Esophagus squamous epithelium (tissue), 4 donors: ENCODE measurements at regions not wholly inside any gene's neighbourhood (a gene's known extent, or its start where the extent isn't known, plus 50 kb on each side); places are given as distances from the start of the nearest gene placed in this dataset.

ENCODE experiments used
- CTCF ChIP-seq, 6 experiments: fragments of 450-650 bp in 4 of 6; fragments of 200-600 bp in 2 of 6; sonication (generic) in 2 of 6; IDR thresholded peaks; one replicate each; pipeline ENCODE4 v1.5.1; 2016 to 2019; ENCODE audit warnings: antibody characterized with exemption in 6 of 6, mild to moderate bottlenecking in 4 of 6, moderate library complexity in 4 of 6
- POLR2A ChIP-seq, 4 donors: fragments of 450-650 bp; IDR thresholded peaks; one replicate each; pipeline ENCODE4 v1.6.1; 2017; ENCODE audit warnings: antibody characterized with exemption in 4 of 4, mild to moderate bottlenecking in 4 of 4, moderate library complexity in 3 of 4

GRCh38 chr5:166581826-166582225, 1709.6 kb upstream of the WWC1 start:
- no peak for TF ChIP-seq CTCF (IDR thresholded peaks at IDR 0.05)
- TF ChIP-seq POLR2A (IDR thresholded peaks at IDR 0.05) = no peak
